Type B pancreatic cell (in vitro differentiated cells): ENCODE measurements at regions not wholly inside any gene's neighbourhood (a gene's known extent, or its start where the extent isn't known, plus 50 kb on each side); places are given as distances from the start of the nearest gene placed in this dataset.
A peak's percentile ranks its signal among the peaks of the same experiment; 100 is the strongest.

ENCODE experiments used
- DNase-seq: peaks from one replicate; pipeline ENCODE4 v3.0.0; 2021; ENCODE audit warnings: mixed read lengths; ENCODE audit not compliant: unreplicated experiment; ENCODE audit errors: extremely low spot score
- H3K27ac Mint-ChIP-seq: 2 replicates; pipeline ENCODE4 v1.8.0; 2021; ENCODE audit warnings: mild to moderate bottlenecking, mixed read lengths
- H3K27me3 Mint-ChIP-seq: 2 replicates; pipeline ENCODE4 v1.8.0; 2021; ENCODE audit warnings: mixed read lengths
- H3K36me3 Mint-ChIP-seq: 2 replicates; pipeline ENCODE4 v1.8.0; 2021; ENCODE audit warnings: mixed read lengths
- H3K4me1 Mint-ChIP-seq: one replicate; pipeline ENCODE4 v1.8.0; 2021; ENCODE audit warnings: mixed read lengths; ENCODE audit not compliant: unreplicated experiment
- H3K4me3 Mint-ChIP-seq: 2 replicates; pipeline ENCODE4 v1.8.0; 2021; ENCODE audit warnings: mild to moderate bottlenecking, mixed read lengths
- H3K9me3 Mint-ChIP-seq: 2 replicates; pipeline ENCODE4 v1.8.0; 2021; ENCODE audit warnings: mixed read lengths
- CTCF ChIP-seq: fragments of 200-600 bp; sonication (generic); conservative IDR thresholded peaks from 2 replicates; pipeline ENCODE4 v1.5.0; 2021; ENCODE audit warnings: antibody characterized with exemption, mild to moderate bottlenecking

DNA sequence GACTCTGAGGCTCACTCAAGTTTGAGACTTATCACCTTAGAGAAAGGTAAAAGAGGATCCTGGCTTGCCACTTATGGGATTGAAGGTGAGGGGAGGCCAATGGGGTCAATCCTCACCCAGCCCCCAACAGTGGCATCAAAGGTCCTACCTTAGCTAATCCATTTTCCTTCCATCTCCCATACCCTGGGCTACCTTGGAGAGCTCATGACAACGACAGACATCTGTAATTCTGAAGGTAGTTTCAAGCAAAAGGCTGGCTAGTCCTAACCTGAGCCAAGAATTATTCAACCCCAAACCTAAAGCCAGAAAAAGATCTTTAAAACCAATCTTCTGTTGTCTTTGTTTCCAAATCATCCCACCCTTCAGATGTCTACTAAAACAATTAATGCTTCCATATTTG lies 179.2 kb upstream of the GHITM start:
- H3K27me3 Mint-ChIP-seq, result no peaks in the 10 kb centered on the region
- H3K9me3 Mint-ChIP-seq, result no peaks in the 10 kb centered on the region
- H3K4me1 Mint-ChIP-seq, result no peaks in the 10 kb centered on the region
- H3K27ac Mint-ChIP-seq, result no peak overlapping the region
- TF ChIP-seq CTCF, result no peak
- no peaks in the 10 kb centered on the region for H3K36me3 Mint-ChIP-seq
- no peak overlapping the region for H3K4me3 Mint-ChIP-seq
- no peak for DNase-seq

DNA sequence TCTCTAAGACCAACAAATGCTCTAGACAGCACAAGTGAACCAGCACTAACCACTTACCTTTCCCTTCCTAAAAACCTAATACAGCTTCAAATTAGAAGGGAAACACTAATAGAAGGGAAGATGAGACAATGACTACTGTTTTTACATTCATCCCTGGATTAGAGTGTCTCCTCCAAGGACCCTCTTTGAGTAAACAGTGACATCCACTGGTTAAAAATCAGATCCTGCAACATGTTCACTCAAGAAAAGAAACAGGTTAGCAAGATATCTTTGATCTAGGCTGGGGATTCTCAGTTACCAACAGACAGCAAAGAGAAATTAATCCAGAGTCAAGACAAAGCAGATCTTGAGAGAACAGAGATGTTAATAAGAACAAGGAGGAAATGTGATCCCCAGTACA lies 177.7 kb upstream of the GHITM start:
- Mint-ChIP-seq H3K27me3 (peaks cover 2% of the 10 kb centered on the region), H3K27ac (no peak overlapping the region), H3K4me1 (no peaks in the 10 kb centered on the region), H3K4me3 (no peak overlapping the region), H3K9me3 (no peaks in the 10 kb centered on the region), H3K36me3 (no peaks in the 10 kb centered on the region)
- no peak for DNase-seq
- TF ChIP-seq CTCF, result peak; percentile 42

- Mint-ChIP-seq H3K36me3 (no peaks in the 10 kb centered on the region), H3K27me3 (peaks cover 3% of the 10 kb centered on the region), H3K27ac (no peak overlapping the region), H3K4me3 (no peak overlapping the region), H3K9me3 (no peaks in the 10 kb centered on the region), H3K4me1 (no peaks in the 10 kb centered on the region)
- DNase-seq, result no peak
- TF ChIP-seq CTCF, result no peak
Observed at GRCh38 chr10:83963446-83963845, 175.9 kb upstream of the GHITM start.

DNA sequence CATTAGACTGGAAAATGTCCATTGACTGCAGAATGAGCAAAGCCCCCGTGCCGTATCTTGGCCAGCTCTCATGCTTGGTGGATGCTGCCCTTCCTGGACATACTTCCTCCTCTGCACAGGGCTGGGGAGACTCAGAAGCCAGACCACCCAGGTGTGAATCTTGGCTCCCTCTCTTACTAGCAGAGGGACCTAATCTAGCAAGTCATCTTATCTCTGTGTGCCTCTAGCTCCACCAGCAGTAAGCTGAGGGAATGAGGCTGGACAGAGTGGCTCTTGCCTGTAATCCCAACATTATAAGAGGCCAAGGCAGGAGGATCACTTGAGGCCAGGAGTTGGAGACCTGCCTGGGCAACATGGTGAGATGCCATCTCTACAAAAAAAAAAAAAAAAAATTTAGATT lies 173.8 kb upstream of the GHITM start:
- peaks cover 3% of the 10 kb centered on the region for H3K27me3 Mint-ChIP-seq
- H3K27ac Mint-ChIP-seq, result no peak overlapping the region
- no peaks in the 10 kb centered on the region for H3K36me3 Mint-ChIP-seq
- no peak overlapping the region for H3K4me3 Mint-ChIP-seq
- H3K9me3 Mint-ChIP-seq, result no peaks in the 10 kb centered on the region
- TF ChIP-seq CTCF, result no peak
- no peaks in the 10 kb centered on the region for H3K4me1 Mint-ChIP-seq
- no peak for DNase-seq

DNA sequence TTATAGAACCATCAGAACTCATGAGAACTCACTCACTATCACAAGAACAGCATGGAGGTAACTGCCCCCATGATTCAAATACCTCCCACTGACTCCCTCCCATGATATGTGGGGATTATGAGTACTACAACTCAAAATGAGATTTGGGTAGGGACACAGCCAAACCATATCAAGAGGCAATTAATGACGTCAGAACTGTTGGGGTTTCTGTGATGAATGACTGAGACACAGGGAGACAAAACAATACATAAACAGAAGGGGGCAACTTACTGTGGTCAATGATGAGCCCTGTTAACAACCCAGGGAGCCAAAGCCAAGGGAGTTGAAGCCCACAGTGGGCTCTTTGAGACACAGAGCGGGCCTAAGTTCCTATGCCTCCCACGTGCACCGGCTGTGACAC lies 171.3 kb upstream of the GHITM start:
- H3K9me3 Mint-ChIP-seq, result no peaks in the 10 kb centered on the region
- H3K27me3 Mint-ChIP-seq, result peaks cover 3% of the 10 kb centered on the region
- H3K4me3 Mint-ChIP-seq, result no peak overlapping the region
- H3K36me3 Mint-ChIP-seq, result no peaks in the 10 kb centered on the region
- no peak overlapping the region for H3K27ac Mint-ChIP-seq
- DNase-seq, result no peak
- TF ChIP-seq CTCF, result no peak
- H3K4me1 Mint-ChIP-seq, result no peaks in the 10 kb centered on the region

GRCh38 chr10:83978681-83979383 lies 160.5 kb upstream of the GHITM start:
- Mint-ChIP-seq H3K9me3 (no peaks in the 10 kb centered on the region), H3K27ac (no peak overlapping the region), H3K4me3 (no peak overlapping the region), H3K4me1 (peaks cover 12% of the 10 kb centered on the region), H3K27me3 (no peaks in the 10 kb centered on the region), H3K36me3 (no peaks in the 10 kb centered on the region)
- no peak for TF ChIP-seq CTCF
- DNase-seq, result no peak
